Esophagus muscularis mucosa (tissue), 4 donors: ENCODE measurements at regions not wholly inside any gene's neighbourhood (a gene's known extent, or its start where the extent isn't known, plus 50 kb on each side); places are given as distances from the start of the nearest gene placed in this dataset.

Experiments used
- DNase-seq: peaks from one replicate; pipeline ENCODE4 v3.0.0-alpha.2; 2017; ENCODE audit errors: extremely low spot score
- H3K27ac ChIP-seq, 4 donors: fragments of 200-600 bp; sonication (generic); replicated peaks in 1 of 4; 1 replicate in 3 of 4; 2 replicates in 1 of 4; pipeline ENCODE4 v1.5.1; 2016 to 2019; ENCODE audit warnings: mild to moderate bottlenecking in 1 of 4
- H3K27me3 ChIP-seq, 4 donors: fragments of 200-600 bp; sonication (generic); one replicate each; pipeline versions ENCODE4 v1.5.1 to v1.6.0; 2016 to 2019
- H3K36me3 ChIP-seq, 4 donors: fragments of 200-600 bp; sonication (generic); one replicate each; pipeline ENCODE4 v1.5.1; 2016 to 2019
- H3K4me1 ChIP-seq, 4 donors: fragments of 200-600 bp; sonication (generic); one replicate each; pipeline ENCODE4 v1.5.1; 2016 to 2019
- H3K4me3 ChIP-seq, 4 donors: fragments of 200-600 bp; sonication (generic); 1 replicate in 2 of 4; 2 replicates in 2 of 4; pipeline ENCODE4 v1.5.1; 2016 to 2019; ENCODE audit warnings: mild to moderate bottlenecking in 4 of 4, moderate library complexity in 1 of 4
- H3K9me3 ChIP-seq, 4 donors: fragments of 200-600 bp; sonication (generic); 1 replicate in 3 of 4; 2 replicates in 1 of 4; pipeline ENCODE4 v1.5.1; 2016 to 2019
- CTCF ChIP-seq, 3 experiments: fragments of 200-600 bp in 2 of 3; fragments of 450-650 bp in 1 of 3; sonication (generic) in 2 of 3; IDR thresholded peaks; one replicate each; pipeline ENCODE4 v1.5.1; 2017 to 2019; ENCODE audit warnings: antibody characterized with exemption in 3 of 3, mild to moderate bottlenecking in 2 of 3, moderate library complexity in 1 of 3
- EP300 ChIP-seq: sonication (generic); formaldehyde crosslinking; IDR thresholded peaks from one replicate; pipeline ENCODE4 v1.6.1; 2017; ENCODE audit warnings: antibody characterized with exemption
- POLR2A ChIP-seq: fragments of 450-650 bp; IDR thresholded peaks from one replicate; pipeline ENCODE4 v1.6.1; 2017; ENCODE audit warnings: antibody characterized with exemption, moderate library complexity, mild to moderate bottlenecking, low read depth
- POLR2AphosphoS5 ChIP-seq, 2 donors: sonication (generic); formaldehyde crosslinking; IDR thresholded peaks; one replicate each; pipeline ENCODE4 v1.6.1; 2017; ENCODE audit warnings: antibody characterized with exemption in 2 of 2
- WGBS: methylation state at CpG from one replicate; pipeline ENCODE4 v1.1.5; 2018; 5-methylcytosine and 5-hydroxymethylcytosine counted together
- intact Hi-C: fragments of 100-400 bp; cut with DNase I; formaldehyde crosslinking; loops from one replicate; pipeline ENCODE4 v1.15.1; 2023

DNA sequence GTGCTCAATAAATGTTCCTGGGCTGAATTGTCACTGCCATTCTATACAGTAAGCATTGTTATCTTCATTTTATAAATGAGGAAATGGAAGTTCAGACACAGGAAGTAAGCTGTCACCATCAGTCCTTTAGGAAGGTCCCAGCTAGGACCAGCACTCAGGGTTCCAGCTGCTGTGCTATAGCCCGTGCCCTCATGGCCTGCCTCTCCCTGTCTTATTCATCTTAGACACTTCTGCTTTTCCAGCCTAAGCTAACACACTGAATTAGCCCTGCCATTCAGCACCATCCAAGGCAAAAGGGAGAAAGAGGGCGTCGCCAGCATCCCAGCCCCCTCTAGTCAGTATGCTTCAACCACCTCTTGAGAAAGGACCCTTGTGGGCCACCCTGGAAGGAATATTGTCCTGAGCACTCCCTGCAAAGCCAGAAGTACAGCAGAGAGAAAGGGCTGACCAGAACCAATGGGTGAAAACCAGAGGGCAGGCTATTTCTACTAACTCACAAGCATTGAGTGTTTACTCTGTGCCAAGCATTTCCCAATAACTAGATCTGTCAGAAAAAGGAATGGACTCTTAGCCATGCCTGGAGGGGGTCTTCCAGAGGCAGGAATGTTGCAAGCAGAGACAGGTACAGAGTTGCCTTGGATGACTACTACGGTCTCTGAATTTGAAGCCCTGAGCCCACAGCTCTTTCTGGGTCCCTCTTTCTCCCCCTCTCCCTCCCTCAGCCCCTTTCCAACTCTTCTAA, 77.9 kb upstream of the NFIA start:
- H3K4me3 ChIP-seq = no peak overlapping the region
- TF ChIP-seq POLR2A = no peak
- no peak for TF ChIP-seq POLR2AphosphoS5 (IDR thresholded peaks at IDR 0.05)
- no peaks in the 10 kb centered on the region for H3K36me3 ChIP-seq
- H3K9me3 ChIP-seq = no peaks in the 10 kb centered on the region
- intact Hi-C loops = no loop called here
- H3K27ac ChIP-seq = no peak overlapping the region
- H3K4me1 ChIP-seq = no peaks in the 10 kb centered on the region
- DNase-seq = no peak
- H3K27me3 ChIP-seq = peaks cover 0 to 6% (median 0%) of the 10 kb centered on the region in 4 donors
- 80% methylated on average over 4 of the region's 4 CpGs for WGBS

DNA sequence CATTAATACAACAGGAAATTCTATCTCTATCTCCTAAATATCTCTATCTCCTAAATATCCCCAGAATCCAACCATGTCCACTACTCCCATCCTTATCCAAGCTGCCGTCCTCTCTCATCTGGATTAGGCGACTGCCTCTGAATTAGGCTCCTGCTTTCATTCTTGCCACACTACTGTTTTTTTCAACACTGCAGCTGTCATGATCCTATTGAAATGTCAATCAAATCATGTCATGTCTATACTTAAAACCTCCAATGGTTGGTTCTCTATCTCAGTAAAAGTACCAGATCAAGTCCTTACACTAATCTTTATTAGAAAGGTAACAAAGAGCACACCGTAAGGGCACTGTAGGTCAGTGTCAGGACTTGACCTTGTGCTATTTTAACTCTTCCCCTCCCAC, 82.0 kb upstream of the NFIA start:
- Histone ChIP-seq H3K4me1 (no peaks in the 10 kb centered on the region), H3K36me3 (no peaks in the 10 kb centered on the region), H3K27ac (no peak overlapping the region), H3K9me3 (no peaks in the 10 kb centered on the region), H3K4me3 (no peak overlapping the region), H3K27me3 (peaks cover 0 to 6% (median 0%) of the 10 kb centered on the region in 4 donors)
- WGBS = 96% methylated on average over 3 of the region's 3 CpGs
- intact Hi-C loops = no loop called here
- TF ChIP-seq POLR2AphosphoS5 (IDR thresholded peaks at IDR 0.05) (no peak), EP300 (no peak), POLR2A (no peak), CTCF (IDR thresholded peaks at IDR 0.05) (no peak)
- no peak for DNase-seq

DNA sequence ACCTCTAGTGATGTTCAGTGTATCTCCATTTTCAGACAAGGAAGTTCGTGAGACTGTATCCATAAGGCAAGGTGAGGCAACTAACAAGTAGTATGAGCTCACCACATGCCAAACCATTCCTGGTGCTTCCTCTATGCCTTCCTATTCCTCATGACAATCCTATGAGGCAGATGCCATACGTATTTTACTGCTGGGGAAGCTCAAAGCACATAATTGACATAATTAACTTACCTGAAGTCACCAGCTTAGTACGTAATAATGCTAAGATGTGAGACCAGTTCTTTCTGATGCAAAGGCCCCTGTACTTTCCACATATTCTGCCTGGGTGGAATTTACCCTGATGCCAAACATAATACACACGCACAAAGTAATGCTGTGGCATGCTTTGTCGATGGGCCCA, 83.6 kb upstream of the NFIA start:
- intact Hi-C loops = no loop called here
- no peaks in the 10 kb centered on the region for H3K27me3 ChIP-seq
- no peak overlapping the region for H3K4me3 ChIP-seq
- no peak overlapping the region for H3K27ac ChIP-seq
- DNase-seq = no peak
- H3K4me1 ChIP-seq = no peaks in the 10 kb centered on the region
- no peaks in the 10 kb centered on the region for H3K9me3 ChIP-seq
- WGBS = 91% methylated on average over 5 of the region's 5 CpGs
- TF ChIP-seq POLR2A = no peak
- TF ChIP-seq CTCF (IDR thresholded peaks at IDR 0.05) = no peak
- TF ChIP-seq EP300 = no peak
- no peak for TF ChIP-seq POLR2AphosphoS5 (IDR thresholded peaks at IDR 0.05)
- no peaks in the 10 kb centered on the region for H3K36me3 ChIP-seq

DNA sequence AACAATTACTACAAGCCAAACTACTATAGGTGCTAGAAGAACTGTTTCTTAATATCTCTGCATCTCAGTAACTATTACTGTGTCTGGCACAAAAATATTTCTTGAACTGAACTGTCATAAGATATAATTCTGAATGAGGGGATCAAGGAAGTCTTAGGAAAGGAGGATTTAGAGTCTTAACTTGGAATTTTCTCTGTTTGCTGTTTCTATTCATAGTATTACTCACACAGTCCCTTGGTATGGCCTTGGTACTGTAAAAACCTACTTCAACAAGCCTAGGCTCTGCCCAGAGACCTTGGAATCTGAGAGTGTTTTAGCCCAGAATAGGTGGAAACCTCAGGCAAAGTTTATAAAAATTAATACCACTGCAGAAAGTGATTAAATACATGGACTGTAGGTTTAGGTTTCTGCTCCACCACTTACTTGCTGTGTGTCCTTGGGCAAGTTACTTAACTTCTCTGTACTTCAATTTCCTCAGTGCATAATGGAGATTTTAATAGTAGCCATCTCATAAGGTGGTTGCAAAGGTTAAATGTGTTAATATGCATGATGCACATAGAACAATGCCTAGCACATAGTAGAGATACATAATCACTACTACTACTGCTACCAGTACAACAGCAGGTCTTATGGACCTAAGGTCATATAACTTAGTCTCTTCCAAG, 87.4 kb upstream of the NFIA start:
- no peak overlapping the region for H3K4me3 ChIP-seq
- H3K36me3 ChIP-seq = no peaks in the 10 kb centered on the region
- DNase-seq = no peak
- H3K9me3 ChIP-seq = no peaks in the 10 kb centered on the region
- no peaks in the 10 kb centered on the region for H3K27me3 ChIP-seq
- TF ChIP-seq CTCF (IDR thresholded peaks at IDR 0.05) = no peak
- TF ChIP-seq POLR2A = no peak
- no peak for TF ChIP-seq EP300
- TF ChIP-seq POLR2AphosphoS5 (IDR thresholded peaks at IDR 0.05) = no peak
- intact Hi-C loops = no loop called here
- no peak overlapping the region for H3K27ac ChIP-seq
- peaks cover under 1 to 12% (median 9%) of the 10 kb centered on the region in 4 donors for H3K4me1 ChIP-seq

- 97% methylated on average over 3 of the region's 3 CpGs for WGBS
- intact Hi-C loops = no loop called here
- no peaks in the 10 kb centered on the region for H3K36me3 ChIP-seq
- peaks cover 6 to 17% (median 15%) of the 10 kb centered on the region in 4 donors for H3K4me1 ChIP-seq
- no peak overlapping the region for H3K4me3 ChIP-seq
- H3K27me3 ChIP-seq = no peaks in the 10 kb centered on the region
- no peaks in the 10 kb centered on the region for H3K9me3 ChIP-seq
- TF ChIP-seq POLR2AphosphoS5 (IDR thresholded peaks at IDR 0.05) (no peak), EP300 (no peak), POLR2A (no peak), CTCF (IDR thresholded peaks at IDR 0.05) (no peak)
- DNase-seq = no peak
- no peak overlapping the region for H3K27ac ChIP-seq
Observed at GRCh38 chr1:60994369-60994768, 88.0 kb upstream of the NFIA start.
